D341Med (cell line): ENCODE measurements at regions not wholly inside any gene's neighbourhood (a gene's known extent, or its start where the extent isn't known, plus 50 kb on each side); places are given as distances from the start of the nearest gene placed in this dataset.
"Not testable (repeated sequence)": the region's sequence is repeated elsewhere in the genome, so short reads cannot be mapped to it uniquely, and the experiment has no call there.

Source experiments
- DNase-seq: peaks from one replicate; pipeline ENCODE4 v3.0.0; 2012; ENCODE audit warnings: low spot score

DNA sequence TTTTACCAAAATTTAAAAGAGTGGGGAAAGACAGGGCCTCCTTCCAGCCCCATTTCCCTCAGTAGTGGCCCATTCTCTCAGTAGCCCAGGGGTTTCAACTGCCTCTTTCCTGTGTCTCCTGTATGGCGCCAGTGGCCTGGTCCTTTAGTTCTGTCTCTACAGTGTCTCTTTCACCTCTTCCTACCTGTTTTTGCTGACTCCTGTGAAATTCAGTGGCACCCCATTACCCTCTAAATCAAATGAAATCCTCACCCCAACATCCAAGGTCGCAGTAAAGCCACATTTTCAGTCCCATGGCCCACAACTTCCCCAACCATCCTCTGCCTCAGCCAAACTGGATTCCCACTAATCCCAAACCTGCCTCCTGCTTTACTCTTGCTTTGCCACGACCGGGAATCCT lies 200.7 kb downstream of the IPMK start:
- no peak for DNase-seq

DNA sequence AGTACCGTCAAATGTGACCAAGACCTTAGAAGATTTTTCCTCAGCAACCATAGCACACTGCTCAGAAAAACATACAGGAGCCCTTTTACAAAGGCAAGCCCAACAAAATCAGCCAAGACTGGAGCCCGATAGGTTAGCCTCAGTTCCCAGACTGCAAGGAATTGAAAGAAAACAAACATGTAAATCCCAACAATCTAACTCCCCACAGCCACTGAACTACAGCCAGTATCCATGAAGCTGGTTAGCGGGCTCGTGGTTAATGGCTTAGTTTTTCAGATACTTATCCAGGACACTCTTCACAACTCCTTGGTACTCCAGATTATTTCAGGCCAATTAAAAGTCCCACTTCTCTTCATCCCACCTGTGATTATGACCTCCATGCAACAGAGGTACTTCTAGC lies 201.6 kb downstream of the IPMK start:
- no peak for DNase-seq

GRCh38 chr10:58065529-58065815 lies 202.2 kb downstream of the IPMK start:
- DNase-seq, result no peak

GRCh38 chr10:58064714-58065528 lies 202.8 kb downstream of the IPMK start:
- peak; percentile 66 for DNase-seq

GRCh38 chr10:58063861-58064480 lies 203.7 kb downstream of the IPMK start:
- DNase-seq, result no peak

- DNase-seq, result not testable (repeated sequence)
Measured at GRCh38 chr10:58058683-58059082, 209.0 kb downstream of the IPMK start.

GRCh38 chr10:58054881-58055280 lies 212.8 kb downstream of the IPMK start:
- no peak for DNase-seq

DNA sequence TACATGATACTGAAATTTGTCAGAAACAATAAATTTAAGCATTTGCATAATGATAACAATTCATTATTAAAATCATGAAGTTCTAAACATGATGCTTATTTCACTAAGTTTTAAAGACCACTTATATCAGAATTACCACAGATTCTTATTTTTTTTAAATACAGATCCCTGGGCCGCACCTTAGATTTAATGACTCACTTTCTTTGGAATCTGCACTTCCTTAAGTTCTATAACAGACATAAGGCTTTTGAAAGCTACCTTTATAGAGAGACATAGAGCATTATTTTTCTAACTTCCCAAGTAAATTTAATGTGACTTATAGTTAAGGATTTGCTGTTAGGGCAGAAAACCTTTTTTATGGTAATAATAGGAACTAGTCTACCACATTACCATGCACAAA lies 214.9 kb downstream of the IPMK start:
- no peak for DNase-seq

GRCh38 chr10:58050575-58050974 lies 217.1 kb downstream of the IPMK start:
- no peak for DNase-seq

DNA sequence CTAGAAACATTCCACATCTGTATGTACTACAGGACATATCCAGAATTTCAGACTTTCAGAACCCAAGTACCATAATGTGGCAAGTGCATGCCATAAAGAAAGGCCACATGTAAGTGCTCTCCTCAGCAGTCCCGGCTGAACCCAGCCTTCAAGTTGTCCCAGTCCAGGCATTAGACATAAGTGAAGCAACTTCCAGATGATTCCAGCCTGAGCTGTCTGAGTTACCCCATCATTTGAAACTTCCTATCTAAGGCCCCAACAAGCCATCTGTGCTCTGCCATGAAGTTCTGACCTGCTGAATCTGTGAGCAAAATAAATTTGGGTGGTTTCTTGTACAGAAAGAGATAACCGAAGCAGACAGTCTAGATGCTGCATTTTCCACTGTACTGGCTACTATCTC lies 218.8 kb downstream of the IPMK start:
- no peak for DNase-seq

DNA sequence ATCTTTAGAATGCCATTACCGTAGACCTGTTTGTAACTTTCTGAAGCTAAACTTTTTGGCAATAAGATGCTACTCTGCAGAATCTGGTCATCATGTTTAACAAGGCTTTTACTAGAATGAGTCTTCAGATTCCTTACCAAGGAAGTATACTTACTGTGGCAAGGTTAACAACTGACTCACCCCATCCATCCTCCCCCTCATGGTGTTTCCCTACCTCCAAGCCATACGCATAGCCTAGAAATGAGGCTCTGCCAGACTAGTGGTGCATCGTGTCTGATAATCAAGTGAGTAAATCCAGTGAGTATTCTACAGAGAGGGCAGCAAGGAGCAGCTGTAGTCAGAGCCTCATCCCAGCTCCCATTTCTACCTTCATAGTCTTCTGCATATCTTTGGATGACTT lies 223.6 kb downstream of the IPMK start:
- DNase-seq, result no peak

DNA sequence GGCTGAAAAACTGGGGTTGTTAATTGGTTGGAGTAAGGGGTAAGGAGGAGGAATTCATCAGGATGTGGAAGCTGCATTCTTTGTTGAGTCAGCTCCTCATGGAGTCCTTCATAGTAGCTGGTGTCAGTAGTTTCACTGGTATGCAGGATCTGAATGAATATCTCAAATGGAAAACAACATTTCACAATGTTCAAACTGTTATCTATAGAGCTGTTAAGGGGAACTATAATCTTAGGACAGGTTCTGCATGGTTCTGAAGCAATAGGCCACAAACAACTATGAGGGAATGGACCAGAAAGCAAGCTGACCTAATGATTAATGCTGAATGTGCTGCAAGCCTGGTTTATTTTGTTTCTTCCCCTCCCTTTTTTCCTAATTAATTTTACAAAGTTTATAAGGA lies 225.8 kb downstream of the IPMK start:
- no peak for DNase-seq

DNA sequence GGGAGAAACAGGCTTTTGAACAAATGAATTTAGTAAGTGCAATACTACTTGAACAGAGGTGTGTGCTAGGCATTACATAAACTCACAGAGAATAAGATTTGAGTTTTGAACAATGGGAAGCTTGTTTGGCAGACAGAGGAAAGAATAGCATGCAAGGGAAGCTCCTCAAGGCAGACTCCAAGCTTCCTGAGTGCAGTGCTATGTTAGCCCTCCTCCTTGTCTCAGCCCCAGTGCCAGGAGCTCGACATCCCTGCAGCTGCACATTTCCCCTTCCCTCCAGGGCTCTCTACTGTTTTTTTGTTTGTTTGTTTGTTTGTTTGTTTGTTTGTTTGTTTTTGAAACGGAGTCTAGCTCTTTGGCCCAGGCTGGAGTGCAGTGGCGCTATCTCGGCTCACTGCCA lies 237.5 kb downstream of the IPMK start:
- DNase-seq, result no peak

DNA sequence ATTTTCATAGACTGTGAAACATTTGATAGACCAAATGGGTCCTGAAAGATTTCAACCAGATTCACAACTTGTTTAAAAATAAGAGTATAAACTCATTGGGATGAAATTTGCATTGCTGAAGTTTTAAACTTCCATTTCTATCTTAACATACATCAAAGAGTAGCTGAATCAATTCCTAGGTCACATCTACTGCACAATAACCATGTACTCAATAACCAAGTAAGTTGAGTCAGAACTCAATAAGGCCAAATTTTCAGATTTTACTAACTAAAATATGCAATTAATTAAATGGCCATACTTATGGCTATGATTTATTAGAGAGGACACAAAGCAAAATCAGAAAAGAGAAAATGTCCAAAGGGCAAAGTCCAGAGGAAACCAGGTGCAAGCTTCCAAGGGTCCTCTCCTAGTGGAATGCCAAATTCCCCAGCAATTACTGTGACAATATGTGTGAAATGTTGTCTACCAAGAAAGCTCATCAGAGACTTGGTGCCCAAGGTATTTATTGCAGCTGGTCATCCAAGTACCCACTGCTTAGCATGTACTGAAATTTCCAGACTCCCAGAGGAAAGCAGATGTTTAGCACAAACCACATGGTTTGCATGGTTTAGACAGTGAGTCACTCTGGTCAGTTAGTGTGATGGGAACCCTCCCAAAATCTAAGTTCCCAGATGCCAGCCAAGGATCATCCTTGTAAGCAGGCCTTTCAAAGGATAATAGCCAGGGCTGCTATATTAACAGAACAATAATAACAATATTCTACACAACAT lies 238.9 kb downstream of the IPMK start:
- DNase-seq, result no peak

- no peak for DNase-seq
Measured at GRCh38 chr10:58027426-58027825, 240.3 kb downstream of the IPMK start.

- no peak for DNase-seq
Measured at GRCh38 chr10:58026036-58026435, 241.7 kb downstream of the IPMK start.

- DNase-seq, result no peak
Measured at GRCh38 chr10:58023341-58024073, 244.2 kb downstream of the IPMK start.

DNA sequence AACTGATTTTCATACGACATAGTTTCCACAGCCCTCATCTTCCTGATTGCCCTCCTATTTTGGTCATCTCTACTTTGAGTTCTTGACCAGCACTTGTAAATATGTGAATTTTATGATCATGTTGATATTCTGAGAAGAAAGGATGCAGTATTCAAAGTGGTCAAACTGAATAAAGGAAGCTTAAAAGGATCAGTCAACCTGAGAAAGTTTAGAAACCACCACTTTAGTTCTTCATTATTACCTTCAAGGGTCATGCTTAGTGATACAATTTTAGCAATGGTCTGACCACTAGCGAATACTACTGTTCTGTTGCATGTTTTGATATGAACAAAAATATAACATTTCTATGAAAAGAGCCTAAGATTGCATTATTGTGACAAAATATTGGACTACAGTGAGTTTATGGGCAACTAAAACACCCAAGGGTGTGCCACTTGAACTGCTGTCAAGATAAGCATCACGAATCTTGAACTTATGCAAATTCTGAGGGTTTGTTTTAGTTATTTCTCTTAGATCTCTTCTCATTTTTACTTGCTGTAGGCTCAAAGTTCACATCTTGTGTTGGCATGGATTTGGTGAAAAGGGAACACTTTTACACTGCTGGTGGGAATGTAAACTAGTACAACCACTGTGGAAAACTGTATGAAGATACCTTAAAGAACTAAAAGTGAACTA lies 247.7 kb downstream of the IPMK start:
- DNase-seq, result no peak

- DNase-seq, result no peak
Measured at GRCh38 chr10:58017719-58018367, 249.9 kb downstream of the IPMK start.

- DNase-seq, result no peak
Measured at GRCh38 chr10:58016614-58017013, 251.1 kb downstream of the IPMK start.

DNA sequence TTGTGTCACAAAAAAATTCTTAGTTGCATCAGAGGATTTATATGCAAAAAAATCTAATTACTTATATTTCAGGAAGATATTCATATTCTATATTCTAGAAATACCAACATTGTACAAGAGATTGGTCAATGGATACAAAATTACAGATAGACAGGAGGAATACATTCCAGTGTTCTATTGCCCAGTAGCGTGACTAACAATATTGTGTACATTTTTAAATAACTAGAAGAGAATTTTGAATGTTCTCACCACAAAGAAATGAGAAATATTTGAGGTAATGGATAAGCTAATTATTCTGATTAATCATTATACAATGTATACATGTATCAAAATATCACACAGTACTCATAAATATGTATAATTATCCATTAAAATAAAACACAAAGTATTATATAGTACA lies 253.3 kb downstream of the IPMK start:
- DNase-seq, result no peak

DNA sequence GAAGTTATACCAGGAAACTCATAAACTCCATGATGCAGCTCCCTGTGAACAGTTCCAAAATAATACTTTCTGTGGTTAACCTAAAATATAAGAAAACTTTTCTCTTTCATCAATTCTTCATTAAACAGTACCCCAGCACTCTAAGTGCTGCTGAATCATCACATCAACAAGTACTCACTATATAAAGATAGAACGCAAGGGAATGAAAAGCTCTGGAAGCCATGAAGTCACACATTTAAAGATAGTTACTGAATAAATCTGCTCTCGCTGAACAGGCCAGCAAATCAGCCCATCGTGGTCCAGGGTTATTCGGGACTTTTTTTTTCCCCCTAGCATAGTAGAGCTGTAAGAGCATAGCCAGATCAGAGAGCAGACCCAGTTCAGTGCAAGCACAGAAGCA lies 254.3 kb downstream of the IPMK start:
- no peak for DNase-seq
